WTC11 (cell line): ENCODE measurements at regions not wholly inside any gene's neighbourhood (a gene's known extent, or its start where the extent isn't known, plus 50 kb on each side); places are given as distances from the start of the nearest gene placed in this dataset.

Experiments
- ATAC-seq: fragments of 200-7000 bp; cut with Tn5 transposase; 2 replicates; pipeline ENCODE4 v1.10.0; 2021; ENCODE audit warnings: mild to moderate bottlenecking, moderate library complexity
- CTCF ChIA-PET: fragments of 300-600 bp; sonication (Branson Sonifier 250); formaldehyde crosslinking; loops from one replicate; lab custom pipeline; 2021; ENCODE audit warnings: antibody characterized with exemption; lab: Charles Lee
- POLR2A ChIA-PET: fragments of 350-600 bp; sonication (Branson Sonifier 250); formaldehyde crosslinking; loops from one replicate; lab custom pipeline; 2021; ENCODE audit warnings: antibody characterized with exemption; lab: Charles Lee
- DNase-seq: peaks from one replicate; pipeline ENCODE4 v3.0.0; 2021; ENCODE audit warnings: low spot score
- H3K27ac Mint-ChIP-seq: 2 replicates; pipeline ENCODE4 v1.8.0; 2021; ENCODE audit warnings: mixed read lengths
- H3K27me3 Mint-ChIP-seq: 2 replicates; pipeline ENCODE4 v1.8.0; 2021; ENCODE audit warnings: low read depth, mild to moderate bottlenecking, moderate library complexity, mixed read lengths
- H3K36me3 Mint-ChIP-seq: 2 replicates; pipeline ENCODE4 v1.8.0; 2021; ENCODE audit warnings: mixed read lengths
- H3K4me1 Mint-ChIP-seq: 2 replicates; pipeline ENCODE4 v1.8.0; 2022; ENCODE audit warnings: mixed read lengths
- H3K4me3 Mint-ChIP-seq: 2 replicates; pipeline ENCODE4 v1.8.0; 2021; ENCODE audit warnings: mild to moderate bottlenecking, moderate library complexity, mixed read lengths
- H3K9me3 Mint-ChIP-seq: 2 replicates; pipeline ENCODE4 v1.8.0; 2021; ENCODE audit warnings: mixed read lengths
- CBFB ChIP-seq: sonication (generic); formaldehyde crosslinking; IDR thresholded peaks from 2 replicates; pipeline ENCODE4 v1.8.1; 2022; ENCODE audit warnings: mild to moderate bottlenecking, low read depth, missing genetic modification reagents
- CREB1 ChIP-seq: sonication (generic); formaldehyde crosslinking; IDR thresholded peaks from 2 replicates; pipeline ENCODE4 v1.8.0; 2023; ENCODE audit warnings: mild to moderate bottlenecking, missing genetic modification reagents
- CREM ChIP-seq: sonication (generic); formaldehyde crosslinking; IDR thresholded peaks from 2 replicates; pipeline ENCODE4 v1.8.1; 2022; ENCODE audit warnings: mild to moderate bottlenecking, missing genetic modification reagents, moderate library complexity
- HMGA2 ChIP-seq: fragments of 250-450 bp; sonication (Bioruptor Pico); IDR thresholded peaks from 2 replicates; pipeline ENCODE4 v1.4.0; 2021; ENCODE audit warnings: mild to moderate bottlenecking, moderate library complexity
- JUN ChIP-seq: sonication (generic); formaldehyde crosslinking; IDR thresholded peaks from 2 replicates; pipeline ENCODE4 v1.8.0; 2023; ENCODE audit warnings: mild to moderate bottlenecking, missing genetic modification reagents
- MAX ChIP-seq: sonication (generic); formaldehyde crosslinking; IDR thresholded peaks from 2 replicates; pipeline ENCODE4 v1.8.0; 2022; ENCODE audit warnings: mild to moderate bottlenecking, missing genetic modification reagents
- RORB ChIP-seq: fragments of 250-450 bp; sonication (Bioruptor Pico); IDR thresholded peaks from 2 replicates; pipeline ENCODE4 v1.9.0; 2021; ENCODE audit warnings: mild to moderate bottlenecking
- USF1 ChIP-seq: sonication (generic); formaldehyde crosslinking; IDR thresholded peaks from 2 replicates; pipeline ENCODE4 v1.8.0; 2022; ENCODE audit warnings: mild to moderate bottlenecking, missing genetic modification reagents
- ZBTB21 ChIP-seq: sonication (generic); formaldehyde crosslinking; IDR thresholded peaks from 2 replicates; pipeline ENCODE4 v1.8.1; 2023; ENCODE audit warnings: mild to moderate bottlenecking, missing genetic modification reagents, borderline replicate concordance
- ZNF263 ChIP-seq: sonication (generic); formaldehyde crosslinking; IDR thresholded peaks from 2 replicates; pipeline ENCODE4 v1.8.1; 2022; ENCODE audit warnings: low read depth, mild to moderate bottlenecking, moderate library complexity, missing genetic modification reagents
- ZNF423 ChIP-seq: fragments of 250-450 bp; sonication (Bioruptor Pico); IDR thresholded peaks from 2 replicates; pipeline ENCODE4 v2.1.2; 2022; ENCODE audit warnings: mild to moderate bottlenecking, moderate library complexity
- ZNF671 ChIP-seq: fragments of 250-450 bp; sonication (Bioruptor Pico); IDR thresholded peaks from 2 replicates; pipeline ENCODE4 v1.8.0; 2021; ENCODE audit warnings: mild to moderate bottlenecking
- TF ChIP-seq, protein P1 (sequence below): sonication (generic); formaldehyde crosslinking; conservative IDR thresholded peaks from 2 replicates; pipeline ENCODE4 v1.8.1; 2022; ENCODE audit warnings: mild to moderate bottlenecking, missing genetic modification reagents
- TF ChIP-seq, protein P2 (sequence below): sonication (generic); formaldehyde crosslinking; IDR thresholded peaks from 2 replicates; pipeline ENCODE4 v1.8.0; 2023; ENCODE audit warnings: missing genetic modification reagents, mild to moderate bottlenecking, borderline replicate concordance
- TF ChIP-seq, protein P3 (sequence below): sonication (generic); formaldehyde crosslinking; IDR thresholded peaks from 2 replicates; pipeline ENCODE4 v1.8.0; 2023; ENCODE audit warnings: mild to moderate bottlenecking, missing genetic modification reagents
- TF ChIP-seq, protein P4 (sequence below): sonication (generic); formaldehyde crosslinking; IDR thresholded peaks from 2 replicates; pipeline ENCODE4 v1.8.0; 2022; ENCODE audit warnings: mild to moderate bottlenecking, missing genetic modification reagents

DNA sequence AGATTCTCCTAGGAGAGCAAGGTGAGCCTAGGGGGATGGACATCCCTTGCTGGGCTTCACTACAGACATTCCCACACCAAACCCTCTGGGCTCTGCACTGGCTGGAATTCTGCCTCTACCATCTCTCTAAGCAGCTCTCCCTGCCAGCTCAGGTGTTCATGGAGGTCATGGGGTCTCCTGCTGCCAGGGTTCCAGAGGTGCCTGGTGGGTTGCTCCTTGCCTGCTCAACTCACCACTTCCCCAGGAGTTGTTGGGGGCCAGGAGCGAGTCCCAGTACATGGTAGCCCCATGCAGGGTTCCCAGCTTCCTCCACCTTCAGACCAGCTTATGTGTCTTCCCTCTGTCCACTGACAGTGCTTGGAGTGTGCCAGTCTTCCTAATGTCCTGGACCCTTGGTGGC is 167.8 kb upstream of the PAQR3 start:
- ATAC-seq = no peak
- H3K27ac Mint-ChIP-seq = no peak overlapping the region
- ChIA-PET POLR2A (no interaction called here), CTCF (no interaction called here)
- no peaks in the 10 kb centered on the region for H3K27me3 Mint-ChIP-seq
- H3K9me3 Mint-ChIP-seq = peaks cover 4% of the 10 kb centered on the region; the same call in 1 of the 2 replicates
- no peak for TF ChIP-seq CREB1 (CRISPR knock-in tag)
- TF ChIP-seq ZNF263 = no peak
- TF ChIP-seq, protein P1, sequence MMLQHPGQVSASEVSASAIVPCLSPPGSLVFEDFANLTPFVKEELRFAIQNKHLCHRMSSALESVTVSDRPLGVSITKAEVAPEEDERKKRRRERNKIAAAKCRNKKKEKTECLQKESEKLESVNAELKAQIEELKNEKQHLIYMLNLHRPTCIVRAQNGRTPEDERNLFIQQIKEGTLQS (CRISPR knock-in tag) = no peak
- no peak for TF ChIP-seq ZNF423
- no peak for TF ChIP-seq JUN (CRISPR knock-in tag)
- TF ChIP-seq, protein P2, sequence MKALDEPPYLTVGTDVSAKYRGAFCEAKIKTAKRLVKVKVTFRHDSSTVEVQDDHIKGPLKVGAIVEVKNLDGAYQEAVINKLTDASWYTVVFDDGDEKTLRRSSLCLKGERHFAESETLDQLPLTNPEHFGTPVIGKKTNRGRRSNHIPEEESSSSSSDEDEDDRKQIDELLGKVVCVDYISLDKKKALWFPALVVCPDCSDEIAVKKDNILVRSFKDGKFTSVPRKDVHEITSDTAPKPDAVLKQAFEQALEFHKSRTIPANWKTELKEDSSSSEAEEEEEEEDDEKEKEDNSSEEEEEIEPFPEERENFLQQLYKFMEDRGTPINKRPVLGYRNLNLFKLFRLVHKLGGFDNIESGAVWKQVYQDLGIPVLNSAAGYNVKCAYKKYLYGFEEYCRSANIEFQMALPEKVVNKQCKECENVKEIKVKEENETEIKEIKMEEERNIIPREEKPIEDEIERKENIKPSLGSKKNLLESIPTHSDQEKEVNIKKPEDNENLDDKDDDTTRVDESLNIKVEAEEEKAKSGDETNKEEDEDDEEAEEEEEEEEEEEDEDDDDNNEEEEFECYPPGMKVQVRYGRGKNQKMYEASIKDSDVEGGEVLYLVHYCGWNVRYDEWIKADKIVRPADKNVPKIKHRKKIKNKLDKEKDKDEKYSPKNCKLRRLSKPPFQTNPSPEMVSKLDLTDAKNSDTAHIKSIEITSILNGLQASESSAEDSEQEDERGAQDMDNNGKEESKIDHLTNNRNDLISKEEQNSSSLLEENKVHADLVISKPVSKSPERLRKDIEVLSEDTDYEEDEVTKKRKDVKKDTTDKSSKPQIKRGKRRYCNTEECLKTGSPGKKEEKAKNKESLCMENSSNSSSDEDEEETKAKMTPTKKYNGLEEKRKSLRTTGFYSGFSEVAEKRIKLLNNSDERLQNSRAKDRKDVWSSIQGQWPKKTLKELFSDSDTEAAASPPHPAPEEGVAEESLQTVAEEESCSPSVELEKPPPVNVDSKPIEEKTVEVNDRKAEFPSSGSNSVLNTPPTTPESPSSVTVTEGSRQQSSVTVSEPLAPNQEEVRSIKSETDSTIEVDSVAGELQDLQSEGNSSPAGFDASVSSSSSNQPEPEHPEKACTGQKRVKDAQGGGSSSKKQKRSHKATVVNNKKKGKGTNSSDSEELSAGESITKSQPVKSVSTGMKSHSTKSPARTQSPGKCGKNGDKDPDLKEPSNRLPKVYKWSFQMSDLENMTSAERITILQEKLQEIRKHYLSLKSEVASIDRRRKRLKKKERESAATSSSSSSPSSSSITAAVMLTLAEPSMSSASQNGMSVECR (CRISPR knock-in tag) = no peak
- no peak for TF ChIP-seq RORB
- TF ChIP-seq CBFB (CRISPR knock-in tag) = no peak
- TF ChIP-seq CREM (CRISPR knock-in tag) = no peak
- no peak for TF ChIP-seq HMGA2 (CRISPR knock-in tag)
- no peak for TF ChIP-seq ZNF671 (CRISPR knock-in tag)
- TF ChIP-seq, protein P3, sequence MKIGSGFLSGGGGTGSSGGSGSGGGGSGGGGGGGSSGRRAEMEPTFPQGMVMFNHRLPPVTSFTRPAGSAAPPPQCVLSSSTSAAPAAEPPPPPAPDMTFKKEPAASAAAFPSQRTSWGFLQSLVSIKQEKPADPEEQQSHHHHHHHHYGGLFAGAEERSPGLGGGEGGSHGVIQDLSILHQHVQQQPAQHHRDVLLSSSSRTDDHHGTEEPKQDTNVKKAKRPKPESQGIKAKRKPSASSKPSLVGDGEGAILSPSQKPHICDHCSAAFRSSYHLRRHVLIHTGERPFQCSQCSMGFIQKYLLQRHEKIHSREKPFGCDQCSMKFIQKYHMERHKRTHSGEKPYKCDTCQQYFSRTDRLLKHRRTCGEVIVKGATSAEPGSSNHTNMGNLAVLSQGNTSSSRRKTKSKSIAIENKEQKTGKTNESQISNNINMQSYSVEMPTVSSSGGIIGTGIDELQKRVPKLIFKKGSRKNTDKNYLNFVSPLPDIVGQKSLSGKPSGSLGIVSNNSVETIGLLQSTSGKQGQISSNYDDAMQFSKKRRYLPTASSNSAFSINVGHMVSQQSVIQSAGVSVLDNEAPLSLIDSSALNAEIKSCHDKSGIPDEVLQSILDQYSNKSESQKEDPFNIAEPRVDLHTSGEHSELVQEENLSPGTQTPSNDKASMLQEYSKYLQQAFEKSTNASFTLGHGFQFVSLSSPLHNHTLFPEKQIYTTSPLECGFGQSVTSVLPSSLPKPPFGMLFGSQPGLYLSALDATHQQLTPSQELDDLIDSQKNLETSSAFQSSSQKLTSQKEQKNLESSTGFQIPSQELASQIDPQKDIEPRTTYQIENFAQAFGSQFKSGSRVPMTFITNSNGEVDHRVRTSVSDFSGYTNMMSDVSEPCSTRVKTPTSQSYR (CRISPR knock-in tag) = no peak
- TF ChIP-seq USF1 (CRISPR knock-in tag) = no peak
- TF ChIP-seq, protein P4, sequence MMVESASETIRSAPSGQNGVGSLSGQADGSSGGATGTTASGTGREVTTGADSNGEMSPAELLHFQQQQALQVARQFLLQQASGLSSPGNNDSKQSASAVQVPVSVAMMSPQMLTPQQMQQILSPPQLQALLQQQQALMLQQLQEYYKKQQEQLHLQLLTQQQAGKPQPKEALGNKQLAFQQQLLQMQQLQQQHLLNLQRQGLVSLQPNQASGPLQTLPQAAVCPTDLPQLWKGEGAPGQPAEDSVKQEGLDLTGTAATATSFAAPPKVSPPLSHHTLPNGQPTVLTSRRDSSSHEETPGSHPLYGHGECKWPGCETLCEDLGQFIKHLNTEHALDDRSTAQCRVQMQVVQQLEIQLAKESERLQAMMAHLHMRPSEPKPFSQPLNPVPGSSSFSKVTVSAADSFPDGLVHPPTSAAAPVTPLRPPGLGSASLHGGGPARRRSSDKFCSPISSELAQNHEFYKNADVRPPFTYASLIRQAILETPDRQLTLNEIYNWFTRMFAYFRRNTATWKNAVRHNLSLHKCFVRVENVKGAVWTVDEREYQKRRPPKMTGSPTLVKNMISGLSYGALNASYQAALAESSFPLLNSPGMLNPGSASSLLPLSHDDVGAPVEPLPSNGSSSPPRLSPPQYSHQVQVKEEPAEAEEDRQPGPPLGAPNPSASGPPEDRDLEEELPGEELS (CRISPR knock-in tag) = no peak
- TF ChIP-seq ZBTB21 (CRISPR knock-in tag) = no peak
- TF ChIP-seq MAX (CRISPR knock-in tag) = no peak
- H3K36me3 Mint-ChIP-seq = no peaks in the 10 kb centered on the region
- no peak for DNase-seq
- peaks cover 4% of the 10 kb centered on the region; the same call in 1 of the 2 replicates for H3K4me1 Mint-ChIP-seq
- no peak overlapping the region for H3K4me3 Mint-ChIP-seq
